ENCODE measurements at regions not wholly inside any gene's neighbourhood (a gene's known extent, or its start where the extent isn't known, plus 50 kb on each side); places are given as distances from the start of the nearest gene placed in this dataset.

DNA sequence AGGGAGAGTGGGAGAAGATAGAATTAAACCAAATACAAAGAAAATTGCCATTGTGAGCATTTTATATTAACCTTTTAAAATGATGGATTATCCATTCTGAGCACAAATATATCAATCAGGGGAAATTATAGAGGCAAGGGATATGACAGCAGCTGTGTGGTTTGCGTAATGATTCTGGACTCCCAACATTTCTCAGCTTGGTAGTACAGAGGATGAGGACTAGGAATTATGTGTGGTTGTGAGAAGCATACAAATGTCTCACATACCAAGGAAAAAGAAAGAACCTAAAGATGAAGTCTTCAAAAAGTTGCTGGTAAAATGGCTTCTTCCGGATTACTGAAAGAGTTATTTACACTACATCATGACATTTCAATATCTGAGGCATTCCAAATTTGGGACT is 674.6 kb upstream of the NR3C2 start:
- TF ChIP-seq, protein P1, sequence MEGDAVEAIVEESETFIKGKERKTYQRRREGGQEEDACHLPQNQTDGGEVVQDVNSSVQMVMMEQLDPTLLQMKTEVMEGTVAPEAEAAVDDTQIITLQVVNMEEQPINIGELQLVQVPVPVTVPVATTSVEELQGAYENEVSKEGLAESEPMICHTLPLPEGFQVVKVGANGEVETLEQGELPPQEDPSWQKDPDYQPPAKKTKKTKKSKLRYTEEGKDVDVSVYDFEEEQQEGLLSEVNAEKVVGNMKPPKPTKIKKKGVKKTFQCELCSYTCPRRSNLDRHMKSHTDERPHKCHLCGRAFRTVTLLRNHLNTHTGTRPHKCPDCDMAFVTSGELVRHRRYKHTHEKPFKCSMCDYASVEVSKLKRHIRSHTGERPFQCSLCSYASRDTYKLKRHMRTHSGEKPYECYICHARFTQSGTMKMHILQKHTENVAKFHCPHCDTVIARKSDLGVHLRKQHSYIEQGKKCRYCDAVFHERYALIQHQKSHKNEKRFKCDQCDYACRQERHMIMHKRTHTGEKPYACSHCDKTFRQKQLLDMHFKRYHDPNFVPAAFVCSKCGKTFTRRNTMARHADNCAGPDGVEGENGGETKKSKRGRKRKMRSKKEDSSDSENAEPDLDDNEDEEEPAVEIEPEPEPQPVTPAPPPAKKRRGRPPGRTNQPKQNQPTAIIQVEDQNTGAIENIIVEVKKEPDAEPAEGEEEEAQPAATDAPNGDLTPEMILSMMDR (IDR thresholded peaks at IDR 0.05), result no peak
- no peak for TF ChIP-seq POLR2A (IDR thresholded peaks at IDR 0.05)

All from vagina (tissue), 2 donors.